ENCODE measurements at regions not wholly inside any gene's neighbourhood (a gene's known extent, or its start where the extent isn't known, plus 50 kb on each side); places are given as distances from the start of the nearest gene placed in this dataset.

GRCh38 chr4:155271557-155271956, 63.1 kb downstream of the NPY2R start:
- intact Hi-C loops (cut with micrococcal nuclease): no loop called here
- TF ChIP-seq ELF1 (IDR thresholded peaks at IDR 0.05; ENCODE audit: borderline replicate concordance, low read depth) (no peak), JUND (IDR thresholded peaks at IDR 0.05) (no peak), ATF3 (IDR thresholded peaks at IDR 0.05) (no peak), EZH2phosphoT487 (IDR thresholded peaks at IDR 0.05; ENCODE audit: borderline replicate concordance) (no peak), SRF (IDR thresholded peaks at IDR 0.05; ENCODE audit: low read depth) (no peak), POLR2AphosphoS5 (IDR thresholded peaks at IDR 0.05; ENCODE audit: low read depth, low read length) (no peak), FOSL1 (IDR thresholded peaks at IDR 0.05; ENCODE audit: low read depth) (no peak), CEBPB (IDR thresholded peaks at IDR 0.05; ENCODE audit: low read depth) (no peak), ZNF274 (IDR thresholded peaks at IDR 0.05; ENCODE audit: low read depth, low read length) (no peak), EZH2 (IDR thresholded peaks at IDR 0.05) (no peak), POLR2A (IDR thresholded peaks at IDR 0.05; ENCODE audit: borderline replicate concordance, extremely low read depth, insufficient read depth, insufficient read length) (no peak), SP1 (IDR thresholded peaks at IDR 0.05; ENCODE audit: low read depth) (no peak), RAD21 (IDR thresholded peaks at IDR 0.05; ENCODE audit: low read depth) (no peak)
- BruUV-seq (replicated peaks): no TSS peak
- Histone ChIP-seq H3K27me3 (ENCODE audit: insufficient read depth, low read length) (no peaks in the 10 kb centered on the region), H3K4me1 (ENCODE audit: control insufficient read depth in 1 of 2, insufficient read depth in 2 of 2, low read length in 2 of 2) (no peaks in the 10 kb centered on the region), H4K20me1 (ENCODE audit: insufficient read depth) (no peaks in the 10 kb centered on the region), H3K36me3 (ENCODE audit: control insufficient read depth in 1 of 2, insufficient read depth in 2 of 2, low read length in 2 of 2) (no peaks in the 10 kb centered on the region), H3K9me2 (ENCODE audit: insufficient read depth) (no peaks in the 10 kb centered on the region), H2AFZ (ENCODE audit: low read depth, low read length, poor library complexity, severe bottlenecking) (no peak overlapping the region), H3K79me2 (ENCODE audit: insufficient read depth, low read length) (no peaks in the 10 kb centered on the region), H3K9ac (ENCODE audit: low read length) (no peak overlapping the region), H3K27ac (ENCODE audit: low read depth, low read length) (no peak overlapping the region), H3K4me3 (replicated peaks in 1 of 2; ENCODE audit: low read depth in 1 of 2, low read length in 2 of 2) (no peak overlapping the region), H3K9me3 (ENCODE audit: control insufficient read depth in 1 of 2, insufficient read depth in 1 of 2, low read depth in 1 of 2, low read length in 2 of 2) (no peaks in the 10 kb centered on the region), H3K4me2 (ENCODE audit: low read length) (no peak overlapping the region)
- CTCF ChIA-PET: no interaction called here
- ATAC-seq (no peak), DNase-seq (ENCODE audit: low read depth, low spot score) (peak; percentile 18)
- POLR2A ChIA-PET: no interaction called here
- RAD21 ChIA-PET (ENCODE audit: low non-redundant PET in 1 of 2, low total read pairs in 2 of 2, uncharacterized antibody in 2 of 2, unreplicated experiment in 2 of 2): no interaction called here

GRCh38 chr4:155288999-155289398, 80.6 kb downstream of the NPY2R start:
- no peak overlapping the region for H2AFZ ChIP-seq (ENCODE audit: low read depth, low read length, poor library complexity, severe bottlenecking)
- no peak overlapping the region for H3K9ac ChIP-seq (ENCODE audit: low read length)
- BruUV-seq (replicated peaks): no TSS peak
- H3K4me1 ChIP-seq (ENCODE audit: control insufficient read depth in 1 of 2, insufficient read depth in 2 of 2, low read length in 2 of 2): no peaks in the 10 kb centered on the region
- H3K4me3 ChIP-seq (replicated peaks in 1 of 2; ENCODE audit: low read depth in 1 of 2, low read length in 2 of 2): no peak overlapping the region
- no peaks in the 10 kb centered on the region for H3K27me3 ChIP-seq (ENCODE audit: insufficient read depth, low read length)
- H3K4me2 ChIP-seq (ENCODE audit: low read length): no peak overlapping the region
- POLR2A ChIA-PET: no interaction called here
- ATAC-seq (no peak), DNase-seq (ENCODE audit: low read depth, low spot score) (no peak)
- H3K9me3 ChIP-seq (ENCODE audit: control insufficient read depth in 1 of 2, insufficient read depth in 1 of 2, low read depth in 1 of 2, low read length in 2 of 2): no peaks in the 10 kb centered on the region
- TF ChIP-seq EZH2 (IDR thresholded peaks at IDR 0.05): no peak
- TF ChIP-seq REST (IDR thresholded peaks at IDR 0.05; ENCODE audit: low read depth): no peak
- TF ChIP-seq CBX3 (IDR thresholded peaks at IDR 0.05; ENCODE audit: low read depth): no peak
- no peak for TF ChIP-seq SRF (IDR thresholded peaks at IDR 0.05; ENCODE audit: low read depth)
- TF ChIP-seq SIN3A (IDR thresholded peaks at IDR 0.05; ENCODE audit: low read depth): no peak
- no peak for TF ChIP-seq CEBPB (IDR thresholded peaks at IDR 0.05; ENCODE audit: low read depth)
- no peak for TF ChIP-seq MAX (IDR thresholded peaks at IDR 0.05)
- no peak for TF ChIP-seq SP1 (IDR thresholded peaks at IDR 0.05; ENCODE audit: low read depth)
- TF ChIP-seq EZH2phosphoT487 (IDR thresholded peaks at IDR 0.05; ENCODE audit: borderline replicate concordance): no peak
- no peak for TF ChIP-seq EGR1 (IDR thresholded peaks at IDR 0.05; ENCODE audit: low read depth)
- TF ChIP-seq POLR2AphosphoS5 (IDR thresholded peaks at IDR 0.05; ENCODE audit: low read depth, low read length): no peak
- no peaks in the 10 kb centered on the region for H4K20me1 ChIP-seq (ENCODE audit: insufficient read depth)
- CTCF ChIA-PET: no interaction called here
- intact Hi-C loops (cut with micrococcal nuclease): no loop called here
- H3K27ac ChIP-seq (ENCODE audit: low read depth, low read length): no peak overlapping the region
- no peaks in the 10 kb centered on the region for H3K79me2 ChIP-seq (ENCODE audit: insufficient read depth, low read length)
- RAD21 ChIA-PET (ENCODE audit: low non-redundant PET in 1 of 2, low total read pairs in 2 of 2, uncharacterized antibody in 2 of 2, unreplicated experiment in 2 of 2): no interaction called here
- no peaks in the 10 kb centered on the region for H3K36me3 ChIP-seq (ENCODE audit: control insufficient read depth in 1 of 2, insufficient read depth in 2 of 2, low read length in 2 of 2)
- no peaks in the 10 kb centered on the region for H3K9me2 ChIP-seq (ENCODE audit: insufficient read depth)

Data from HCT116 (cell line).